ENCODE measurements at regions not wholly inside any gene's neighbourhood (a gene's known extent, or its start where the extent isn't known, plus 50 kb on each side); places are given as distances from the start of the nearest gene placed in this dataset.

DNA sequence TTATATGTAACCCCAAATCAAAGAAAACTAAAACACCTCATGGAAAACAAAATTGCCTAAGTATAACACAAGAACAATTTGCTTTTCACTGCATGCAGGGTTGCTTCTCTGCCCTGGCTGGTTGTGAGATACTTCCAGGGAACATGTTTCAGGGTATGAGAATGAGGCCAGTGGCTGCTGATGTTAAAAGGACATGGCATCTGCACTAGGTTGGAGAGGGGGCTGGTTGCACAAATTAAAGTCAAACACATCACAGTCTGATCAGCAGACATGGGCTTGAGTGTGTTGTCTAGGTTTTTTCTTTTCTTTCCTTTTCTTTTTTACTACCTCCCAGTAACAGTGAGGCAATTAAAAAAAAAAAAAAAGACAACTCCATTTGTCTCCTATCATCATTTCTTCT is 374.9 kb downstream of the MCTP2 start:
- DNase-seq, result no peak

- DNase-seq, result peak in 7 of 56 donors; percentile 1 to 25 (median 8)
These were observed 375.9 kb downstream of the MCTP2 start for GRCh38 chr15:94607176-94607654.

- DNase-seq, result no peak
These were observed 378.7 kb downstream of the MCTP2 start for GRCh38 chr15:94610069-94610468.

- DNase-seq, result no peak
These were observed 379.1 kb downstream of the MCTP2 start for GRCh38 chr15:94610485-94610884.

DNA sequence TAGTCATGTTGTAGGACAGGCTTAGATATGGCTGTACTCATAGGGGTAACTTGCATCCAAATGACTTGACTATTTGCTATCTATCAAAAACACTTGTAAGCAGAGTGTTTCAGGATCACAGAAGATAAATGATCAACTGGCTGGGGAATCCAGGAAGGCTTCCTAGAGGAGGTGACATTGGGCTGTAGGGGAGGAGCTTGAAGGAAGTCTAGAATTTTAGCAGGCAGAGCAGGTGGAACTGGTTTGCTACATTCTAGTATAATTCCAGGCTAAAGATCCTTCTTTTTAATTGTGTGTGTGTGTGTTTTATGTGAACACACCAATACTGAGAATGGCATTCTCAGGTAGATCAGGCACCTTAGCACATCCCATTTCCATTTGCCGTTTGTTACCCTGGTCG is 380.3 kb downstream of the MCTP2 start:
- DNase-seq, result no peak

- no peak for DNase-seq
These were observed 384.3 kb downstream of the MCTP2 start for GRCh38 chr15:94615688-94616087.

DNA sequence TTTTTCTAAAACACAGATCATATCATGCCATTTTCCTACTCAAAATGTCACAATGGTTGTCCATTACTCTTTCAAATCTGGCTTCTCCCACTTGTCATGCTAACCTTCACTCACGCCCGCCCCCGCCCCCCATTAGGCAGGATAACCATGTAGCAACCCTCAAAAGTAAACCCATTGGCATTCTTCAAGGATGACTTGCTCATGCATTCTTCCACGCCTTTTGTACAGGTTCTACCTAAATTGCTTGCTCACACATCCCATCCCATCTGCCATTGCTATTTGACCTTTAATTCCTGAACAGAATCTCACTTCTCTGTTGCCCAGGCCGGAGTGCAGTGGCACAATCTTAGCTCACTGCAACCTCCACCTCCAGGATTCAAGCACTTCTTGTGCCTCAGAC is 389.3 kb downstream of the MCTP2 start:
- no peak for DNase-seq

GRCh38 chr15:94621736-94622135 is 390.4 kb downstream of the MCTP2 start:
- no peak for DNase-seq

DNA sequence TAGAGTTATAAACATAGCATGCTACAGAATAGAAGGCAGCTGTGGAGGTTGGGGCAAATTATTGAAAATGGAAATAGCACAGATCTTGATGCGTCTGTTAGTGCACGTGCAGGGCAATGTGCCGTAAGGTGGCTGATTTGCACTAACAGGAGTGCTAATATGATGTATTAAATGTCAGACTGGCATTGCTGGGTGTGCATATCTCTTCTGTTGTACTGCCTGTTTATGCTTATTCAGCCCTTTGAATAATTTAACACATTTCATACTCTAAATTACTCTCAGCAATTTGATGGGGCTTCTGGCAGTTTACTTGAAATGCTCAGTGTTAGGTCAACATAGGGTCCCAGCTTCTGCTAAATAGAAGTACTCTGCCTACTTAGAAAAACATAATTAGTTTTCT is 395.6 kb downstream of the MCTP2 start:
- DNase-seq, result no peak

GRCh38 chr15:94631608-94632007 is 400.2 kb downstream of the MCTP2 start:
- no peak for DNase-seq

- DNase-seq, result no peak
These were observed 406.8 kb downstream of the MCTP2 start for GRCh38 chr15:94638183-94638582.

GRCh38 chr15:94639701-94640100 is 408.3 kb downstream of the MCTP2 start:
- no peak for DNase-seq

- DNase-seq, result no peak
These were observed 413.1 kb downstream of the MCTP2 start for GRCh38 chr15:94644433-94644832.

DNA sequence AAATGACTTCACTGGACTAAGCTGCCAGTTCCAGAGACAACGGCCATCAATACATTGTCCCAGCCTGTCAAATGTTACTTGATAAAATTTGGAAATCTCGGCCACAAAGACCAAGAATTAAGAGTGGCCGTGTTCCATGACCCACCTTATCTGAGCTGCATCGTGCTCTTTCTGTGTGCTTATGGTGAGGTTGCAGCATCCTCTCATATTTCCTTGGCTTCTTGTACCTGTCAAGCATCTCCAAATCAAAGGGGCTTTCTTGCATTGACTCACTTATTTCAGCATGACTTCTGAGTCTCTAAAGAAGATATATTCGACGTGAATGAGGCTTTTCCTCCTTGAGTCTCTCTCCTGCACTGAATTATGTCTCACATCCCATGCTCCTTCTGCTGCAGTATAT is 421.7 kb downstream of the MCTP2 start:
- DNase-seq, result no peak

GRCh38 chr15:94655249-94655880 is 424.0 kb downstream of the MCTP2 start:
- no peak for DNase-seq

- DNase-seq, result no peak
These were observed 434.5 kb downstream of the MCTP2 start for GRCh38 chr15:94665676-94666441.

DNA sequence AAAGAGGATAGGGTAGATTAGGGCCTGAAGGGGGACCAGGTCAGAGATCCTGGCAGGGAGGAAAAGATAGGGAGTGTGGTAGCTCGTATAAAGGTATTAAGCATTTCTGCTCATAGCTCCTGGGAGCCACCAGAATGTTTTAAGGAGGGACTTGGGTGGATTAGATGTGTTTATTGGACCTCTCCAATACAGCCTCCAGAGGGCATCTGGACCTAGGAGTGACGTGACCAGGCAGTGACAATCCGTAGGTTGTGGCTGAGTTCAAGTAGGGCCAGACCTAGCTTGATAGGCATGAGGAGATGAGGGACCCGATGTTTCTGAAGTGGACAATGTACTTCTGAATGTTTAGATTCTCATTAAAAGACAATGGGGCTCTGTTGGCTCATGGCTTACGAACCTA is 435.2 kb downstream of the MCTP2 start:
- no peak for DNase-seq

DNA sequence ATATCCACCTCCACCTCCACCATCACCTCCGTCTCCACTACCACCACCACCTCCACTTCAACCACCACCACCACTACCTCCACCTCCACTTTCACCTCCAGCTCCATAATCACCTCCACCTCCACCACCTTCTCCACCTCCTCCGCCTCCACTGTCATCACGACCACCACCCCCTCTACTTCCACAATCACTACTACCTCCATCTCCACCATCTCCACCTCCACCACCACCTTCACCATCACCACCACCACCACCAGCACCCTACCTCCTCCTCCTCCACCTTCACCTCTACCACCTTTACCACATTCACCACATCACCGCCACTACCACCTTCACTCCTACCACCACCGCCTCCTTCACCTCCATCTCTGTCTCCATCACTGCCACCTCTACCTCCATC is 435.7 kb downstream of the MCTP2 start:
- no peak for DNase-seq

DNA sequence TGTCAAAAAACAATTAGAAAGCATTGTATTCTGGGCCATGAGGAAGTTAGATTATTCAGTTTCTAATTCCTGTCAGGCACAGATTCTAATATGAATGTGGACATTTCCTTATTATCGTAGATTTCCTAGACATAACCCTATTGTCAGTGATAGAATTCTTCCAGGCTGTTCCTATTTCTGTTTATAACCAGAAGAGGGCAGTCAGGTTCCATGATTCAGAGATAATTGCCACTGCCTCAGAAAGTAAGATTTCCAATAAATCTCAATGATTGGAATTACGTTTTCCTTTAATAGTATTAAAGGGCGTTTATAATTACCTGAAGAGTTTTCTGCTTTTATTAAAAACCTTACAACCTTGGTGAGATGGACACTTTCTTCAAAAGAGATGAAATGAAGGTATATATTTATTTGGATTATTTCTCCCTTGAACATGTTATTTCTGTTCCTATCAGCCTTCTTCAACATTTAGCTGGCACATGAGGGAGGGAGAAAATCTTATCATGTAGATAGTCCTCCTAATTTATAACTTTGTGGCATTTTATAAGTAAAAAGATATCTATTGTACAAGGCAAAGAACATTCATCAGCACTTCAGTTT is 439.2 kb downstream of the MCTP2 start:
- DNase-seq, result peak in 1 of 56 donors; percentile 16

DNA sequence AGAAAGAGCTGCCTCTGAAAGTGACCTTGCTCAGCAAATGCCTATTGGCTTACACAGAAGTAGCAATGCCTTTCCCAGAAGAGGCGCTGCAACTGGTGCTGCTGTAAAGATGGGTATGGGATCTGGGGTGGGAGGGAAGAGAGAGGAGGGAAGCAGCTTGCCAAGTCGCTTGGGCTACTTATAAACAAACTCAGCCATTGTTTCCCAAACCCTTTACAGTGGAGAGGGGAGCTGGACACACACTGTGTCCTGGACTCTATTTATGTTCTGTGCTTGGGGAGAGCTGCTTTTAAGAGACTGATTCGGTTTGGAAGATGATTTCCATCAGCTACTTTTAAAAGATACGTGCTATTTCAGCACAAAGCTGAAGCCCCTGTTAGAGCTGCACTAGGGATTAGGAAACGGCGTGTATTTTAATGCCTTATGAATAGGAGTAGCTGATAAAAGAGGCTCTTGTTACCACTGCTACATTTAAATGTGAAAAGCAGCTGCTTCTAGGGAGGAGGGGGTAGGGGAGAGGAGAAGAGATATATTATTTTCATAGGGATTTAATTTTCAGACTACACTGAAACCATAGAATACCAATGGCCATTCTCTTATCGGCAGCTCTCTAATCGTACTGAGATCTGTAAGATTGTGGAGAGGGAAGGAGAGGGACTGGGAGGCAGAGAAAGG is 440.6 kb downstream of the MCTP2 start:
- peak in 25 of 56 donors; percentile 4 to 50 (median 14) for DNase-seq

DNA sequence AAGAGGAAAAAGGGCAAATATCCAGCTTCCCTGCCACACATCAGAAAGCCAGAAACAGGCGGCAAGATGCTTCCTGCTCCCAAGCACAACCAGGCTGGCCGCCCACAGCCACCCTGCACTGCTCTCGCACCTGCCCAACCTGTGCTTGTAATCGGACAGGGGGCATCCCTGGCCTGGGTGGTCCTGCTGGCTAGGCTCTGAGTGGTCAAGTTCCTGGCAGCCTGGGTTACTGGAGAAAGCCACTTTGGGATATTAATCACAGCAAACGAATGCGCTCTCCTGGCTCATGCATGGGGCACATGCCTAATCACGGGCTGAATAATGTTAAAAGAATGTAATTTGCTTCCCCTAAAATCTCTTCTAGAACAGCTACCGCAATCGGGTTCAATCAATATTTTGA is 442.4 kb downstream of the MCTP2 start:
- DNase-seq, result peak in 1 of 56 donors; percentile 7

DNA sequence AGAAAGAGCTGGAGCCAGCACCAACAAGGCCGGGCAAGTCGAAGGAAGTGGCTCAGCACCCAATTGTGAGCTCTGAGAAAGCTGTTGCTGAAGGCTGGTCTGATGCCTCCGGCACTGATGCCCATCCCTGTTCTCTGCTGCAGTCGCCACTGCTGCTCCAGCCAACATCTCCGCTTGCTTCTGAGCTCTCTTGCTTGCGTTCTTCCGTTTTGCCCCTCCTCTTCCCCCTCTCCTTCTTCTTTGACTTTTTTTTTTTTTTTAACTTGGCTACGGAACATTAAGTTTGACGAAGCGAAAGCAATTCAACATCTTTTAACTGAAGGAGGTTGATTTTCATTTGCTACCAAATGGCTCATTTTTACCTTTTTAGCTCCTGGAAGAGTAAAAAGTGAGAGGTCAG is 442.9 kb downstream of the MCTP2 start:
- peak in 17 of 56 donors; percentile 4 to 56 (median 24) for DNase-seq

Data from amygdala (tissue), 56 donors.